Stimulated activated CD4-positive, alpha-beta T cell treated with anti-CD3 and anti-CD28 coated beads, TNF-alpha, amount 100 ng/mL, for 48 hours (primary cell): ENCODE measurements at regions not wholly inside any gene's neighbourhood (a gene's known extent, or its start where the extent isn't known, plus 50 kb on each side); places are given as distances from the start of the nearest gene placed in this dataset.

ENCODE experiments used
- DNase-seq, 3 donors: peaks; one replicate each; pipeline ENCODE4 v3.0.0-alpha.2; 2020; ENCODE audit warnings: low read depth in 3 of 3

- DNase-seq, result no peak
Measured at GRCh38 chr2:41912337-41912736, 135.5 kb upstream of the PKDCC start.

DNA sequence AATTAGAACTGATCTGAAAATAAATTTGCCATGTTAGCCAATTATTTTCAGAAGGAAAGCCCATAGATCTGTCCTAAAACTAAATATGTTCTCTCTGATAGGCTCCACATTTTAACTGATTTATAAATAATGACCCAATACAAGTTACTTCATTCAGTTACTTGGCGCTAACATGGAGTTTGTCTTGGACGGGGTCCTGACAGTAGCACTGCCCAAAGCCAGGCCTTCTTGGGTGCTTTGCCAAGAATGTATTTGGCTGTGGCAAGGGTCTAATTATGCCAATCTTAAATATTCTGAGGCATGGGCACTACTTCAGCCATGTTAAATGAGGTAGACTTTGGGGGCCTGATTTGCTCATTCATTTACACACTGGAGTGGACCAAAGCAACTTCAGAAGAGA, 135.0 kb upstream of the PKDCC start:
- DNase-seq, result no peak

DNA sequence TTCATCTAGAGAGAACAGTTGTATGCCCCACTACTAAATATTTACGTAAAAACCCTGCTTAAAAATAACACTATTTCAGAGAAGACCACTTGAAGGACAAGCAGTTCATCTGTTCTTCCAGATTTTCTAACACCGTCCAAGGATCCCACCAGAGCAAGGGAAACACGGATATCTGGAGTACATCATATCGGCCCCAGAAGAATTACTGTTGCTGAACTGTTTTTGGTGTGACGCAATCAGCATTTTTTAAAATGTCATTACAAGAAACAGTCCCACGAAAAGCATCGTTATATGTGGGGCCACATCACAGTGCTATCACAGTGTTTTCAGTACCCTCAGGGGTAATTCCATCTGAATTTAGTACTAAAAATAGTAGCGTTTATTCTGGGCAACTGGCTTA, 134.5 kb upstream of the PKDCC start:
- no peak for DNase-seq

GRCh38 chr2:41913921-41914609, 133.8 kb upstream of the PKDCC start:
- DNase-seq, result no peak

DNA sequence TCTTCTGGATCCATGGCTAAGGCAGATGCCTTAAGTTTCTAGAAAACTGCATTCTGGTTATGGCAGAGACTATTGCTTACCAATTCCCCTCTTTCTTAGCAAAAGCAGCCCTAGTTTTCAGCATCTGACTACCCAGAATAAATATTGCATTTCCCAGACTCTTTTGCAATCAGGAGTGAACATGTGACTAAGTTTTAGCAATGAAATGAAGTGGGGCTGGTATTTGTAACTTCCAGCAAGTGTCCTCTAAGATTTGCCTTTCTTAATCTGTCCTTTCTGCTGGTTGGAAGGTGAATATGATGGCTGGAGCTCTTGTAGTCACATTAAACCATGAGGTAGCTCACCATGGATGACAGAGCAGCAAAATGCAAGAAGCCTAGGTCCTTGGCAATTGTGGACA, 132.9 kb upstream of the PKDCC start:
- no peak for DNase-seq

GRCh38 chr2:41916177-41916576, 131.6 kb upstream of the PKDCC start:
- no peak for DNase-seq

DNA sequence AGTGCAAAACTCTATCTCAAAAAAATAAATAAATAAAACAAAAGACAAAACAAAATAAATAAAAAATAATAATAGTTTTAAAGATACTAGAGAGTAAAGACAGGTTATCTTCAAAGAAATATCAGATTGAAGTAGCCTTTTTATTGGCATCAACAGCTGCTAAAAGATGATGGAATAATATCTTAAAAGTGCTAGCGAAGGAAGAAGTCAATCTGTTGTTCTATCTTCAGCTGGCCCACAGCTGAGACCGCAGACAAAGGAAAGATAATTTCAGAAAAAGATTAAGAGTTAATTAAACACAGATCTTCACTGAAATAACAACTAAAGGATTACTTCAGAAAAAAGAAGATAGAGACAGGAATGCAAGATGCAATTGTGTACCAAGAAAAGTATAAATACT, 130.2 kb upstream of the PKDCC start:
- no peak for DNase-seq

GRCh38 chr2:41919135-41919534, 128.7 kb upstream of the PKDCC start:
- no peak for DNase-seq

DNA sequence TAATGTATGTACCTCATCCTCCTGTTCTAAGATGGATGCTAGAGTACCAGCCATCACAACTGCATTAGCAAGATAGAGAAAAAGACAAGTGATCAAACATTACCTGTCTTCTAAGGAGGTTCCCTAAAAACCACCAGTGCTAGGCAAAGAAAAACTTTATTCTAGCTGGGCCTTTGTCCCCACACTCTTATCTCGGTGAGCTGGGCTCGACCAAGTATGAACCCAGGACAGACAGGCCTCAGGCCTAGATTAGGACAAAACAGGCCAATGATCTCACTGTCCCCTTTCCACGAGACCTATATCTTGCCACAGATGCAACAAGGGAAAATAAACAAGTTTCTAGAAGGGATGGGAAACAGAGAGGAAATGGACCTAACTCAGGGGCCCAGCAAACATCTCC, 127.6 kb upstream of the PKDCC start:
- no peak for DNase-seq

DNA sequence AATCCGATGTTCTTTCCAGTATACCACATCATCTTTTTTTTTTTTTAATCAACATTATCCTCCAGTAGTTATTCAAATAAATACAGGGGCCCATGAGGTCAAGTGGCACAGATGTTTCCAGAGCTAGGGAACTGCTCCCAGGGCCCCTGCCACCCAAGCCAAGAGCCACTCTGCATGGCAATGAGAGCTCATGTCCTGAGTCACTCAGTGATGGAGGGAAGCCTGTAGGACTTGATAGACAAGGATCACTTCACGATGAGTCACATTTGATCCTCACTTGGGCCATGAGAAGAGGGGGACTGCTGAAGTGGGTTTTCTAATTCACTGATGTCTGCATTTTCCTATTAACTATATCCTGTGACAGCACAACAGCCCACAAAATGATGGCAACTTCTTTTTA, 127.0 kb upstream of the PKDCC start:
- DNase-seq, result no peak

DNA sequence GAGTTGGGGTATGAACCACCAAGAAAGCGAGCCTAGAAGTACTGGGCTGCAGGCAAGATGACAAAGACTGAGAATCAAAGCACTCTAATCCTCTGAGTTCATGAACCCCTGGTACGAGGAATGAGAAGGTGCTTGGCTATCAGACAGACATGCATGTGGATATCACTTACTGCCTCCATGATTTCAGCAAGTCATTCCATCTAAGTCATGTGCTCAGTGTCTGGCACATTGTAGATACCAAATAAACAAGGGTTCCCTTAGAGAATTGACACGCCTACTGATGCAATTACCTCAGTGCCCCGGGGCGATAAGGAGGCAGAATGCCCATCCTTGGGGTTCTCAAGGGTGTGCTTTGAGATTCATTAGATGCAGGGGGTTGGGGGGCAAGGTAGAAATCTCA, 125.6 kb upstream of the PKDCC start:
- no peak for DNase-seq

- DNase-seq, result no peak
Measured at GRCh38 chr2:41923156-41923786, 124.5 kb upstream of the PKDCC start.

GRCh38 chr2:41924024-41924423, 123.8 kb upstream of the PKDCC start:
- DNase-seq, result no peak

DNA sequence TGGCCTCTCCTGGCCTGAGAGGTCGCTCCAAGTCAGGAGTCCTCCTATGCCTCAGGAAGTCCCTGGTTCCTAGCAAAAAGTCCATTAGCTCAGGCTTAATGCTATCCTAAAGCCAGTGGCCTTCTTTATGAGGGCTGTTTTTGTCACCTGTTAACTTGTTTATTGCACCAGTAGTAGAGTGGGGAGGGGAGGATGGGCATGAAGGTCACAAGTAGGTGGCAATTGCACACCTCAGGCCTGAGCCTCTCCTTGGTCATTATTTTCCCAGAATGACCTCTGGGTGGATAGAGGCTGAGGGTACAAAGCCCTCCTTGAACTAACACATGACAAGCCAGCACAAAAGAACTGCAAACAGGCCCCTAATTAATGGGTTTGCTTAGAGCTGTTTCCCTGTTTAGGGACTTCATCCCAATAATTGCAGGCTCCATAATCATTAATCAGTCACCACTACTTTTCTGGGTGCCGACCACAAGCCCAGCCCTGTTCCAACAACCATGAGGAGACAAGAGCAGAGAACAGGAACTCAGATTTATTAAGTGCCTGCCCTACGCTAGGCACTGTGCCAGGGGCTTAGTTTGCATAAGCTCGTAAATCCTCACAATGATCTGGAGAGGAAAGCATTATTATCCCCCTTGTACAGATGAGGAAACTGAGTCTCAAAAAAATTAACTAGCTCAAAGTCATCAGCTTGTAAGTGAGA, 123.0 kb upstream of the PKDCC start:
- no peak for DNase-seq

- DNase-seq, result no peak
Measured at GRCh38 chr2:41925712-41926111, 122.1 kb upstream of the PKDCC start.

DNA sequence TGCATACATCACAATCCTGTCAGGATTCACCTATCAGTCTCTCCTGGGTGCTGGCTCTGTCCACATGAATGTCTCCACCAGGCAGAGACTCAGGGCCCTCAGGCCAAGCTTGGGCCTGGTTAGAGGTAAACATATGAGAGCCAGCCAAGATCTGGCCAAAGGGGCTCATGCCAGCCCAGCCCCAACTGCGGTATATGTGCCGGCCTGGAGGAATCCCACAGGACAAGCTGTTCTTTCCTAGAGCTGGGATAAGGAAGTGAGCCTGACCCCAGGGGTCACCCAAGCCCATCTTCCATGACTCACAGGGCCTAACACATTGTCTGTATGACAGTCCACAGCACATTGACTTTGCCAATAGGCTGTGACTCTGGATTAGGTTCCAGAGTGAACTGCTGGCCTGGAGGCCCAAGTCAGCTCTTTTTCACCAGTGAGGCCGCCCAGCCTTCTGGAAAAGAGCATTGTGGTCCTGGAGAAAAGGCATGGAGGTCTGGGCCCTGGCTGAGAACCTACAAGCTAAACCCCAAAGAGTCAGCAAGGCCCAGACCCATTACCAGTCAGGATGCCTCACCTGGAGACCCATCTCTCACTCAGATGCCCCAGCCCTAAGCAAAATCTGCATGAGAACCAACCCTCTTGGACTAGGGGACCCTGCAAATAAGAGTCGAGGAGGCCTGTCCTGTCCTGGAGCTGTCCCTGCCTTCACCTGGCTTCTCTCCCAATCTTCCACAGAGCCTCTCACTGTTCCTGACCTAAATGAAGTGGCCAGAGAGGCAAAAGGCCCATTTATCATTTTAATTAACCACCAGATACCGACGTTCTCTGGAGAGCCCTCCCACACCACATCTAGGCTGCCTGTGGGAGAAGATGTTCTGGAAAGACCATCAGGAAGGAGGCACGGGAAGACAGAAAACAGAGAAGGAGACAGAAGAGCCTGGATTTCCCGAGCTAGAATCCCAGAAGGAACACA, 120.9 kb upstream of the PKDCC start:
- DNase-seq, result no peak

- DNase-seq, result no peak
Measured at GRCh38 chr2:41927581-41928264, 120.1 kb upstream of the PKDCC start.

- no peak for DNase-seq
Measured at GRCh38 chr2:41928526-41928925, 119.3 kb upstream of the PKDCC start.

GRCh38 chr2:41930807-41931566, 116.8 kb upstream of the PKDCC start:
- no peak for DNase-seq

DNA sequence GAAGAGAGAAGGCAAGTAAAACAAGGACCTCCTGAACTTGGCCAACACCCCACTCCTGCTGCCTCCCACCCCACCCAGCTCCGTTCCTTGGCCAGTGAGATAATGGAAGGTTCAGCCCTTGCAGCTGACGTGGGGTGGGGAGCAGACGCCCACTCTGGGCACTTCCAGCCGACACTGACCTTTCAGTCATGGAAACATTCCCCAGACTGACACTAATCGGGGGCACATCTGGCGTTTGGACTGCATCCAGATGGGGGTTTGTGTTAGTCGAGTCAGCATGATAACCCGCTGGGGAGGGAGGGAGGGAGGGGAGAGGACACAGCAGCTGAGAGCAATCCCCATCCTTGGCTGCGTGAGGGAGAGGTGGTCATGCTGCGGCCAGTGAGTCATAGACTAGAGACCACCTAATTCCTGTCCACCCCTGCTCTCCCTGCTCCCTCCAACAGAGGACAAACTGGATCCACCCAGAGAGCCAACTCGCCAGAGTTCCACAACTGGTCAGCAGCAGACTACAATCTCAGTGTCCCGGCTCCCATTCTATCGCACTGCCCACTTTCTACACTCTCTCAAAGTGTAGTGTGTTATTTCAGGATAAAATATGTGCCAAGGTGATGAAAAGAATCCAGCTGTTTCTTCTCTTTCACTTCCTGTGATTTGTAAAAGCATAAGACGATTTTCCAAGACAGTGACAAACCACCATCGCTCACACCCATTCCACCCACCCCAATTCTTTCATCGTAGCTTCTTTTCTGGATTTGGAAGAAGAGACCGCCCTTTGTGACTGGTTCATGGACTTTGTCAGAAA, 115.4 kb upstream of the PKDCC start:
- no peak for DNase-seq
